WTC11 (cell line): ENCODE measurements at regions not wholly inside any gene's neighbourhood (a gene's known extent, or its start where the extent isn't known, plus 50 kb on each side); places are given as distances from the start of the nearest gene placed in this dataset.

Source experiments
- ATAC-seq: fragments of 200-7000 bp; cut with Tn5 transposase; 2 replicates; pipeline ENCODE4 v1.10.0; 2021; ENCODE audit warnings: mild to moderate bottlenecking, moderate library complexity
- CTCF ChIA-PET: fragments of 300-600 bp; sonication (Branson Sonifier 250); formaldehyde crosslinking; loops from one replicate; lab custom pipeline; 2021; ENCODE audit warnings: antibody characterized with exemption; lab: Charles Lee
- POLR2A ChIA-PET: fragments of 350-600 bp; sonication (Branson Sonifier 250); formaldehyde crosslinking; loops from one replicate; lab custom pipeline; 2021; ENCODE audit warnings: antibody characterized with exemption; lab: Charles Lee
- DNase-seq: peaks from one replicate; pipeline ENCODE4 v3.0.0; 2021; ENCODE audit warnings: low spot score
- H3K27ac Mint-ChIP-seq: 2 replicates; pipeline ENCODE4 v1.8.0; 2021; ENCODE audit warnings: mixed read lengths
- H3K27me3 Mint-ChIP-seq: 2 replicates; pipeline ENCODE4 v1.8.0; 2021; ENCODE audit warnings: low read depth, mild to moderate bottlenecking, moderate library complexity, mixed read lengths
- H3K36me3 Mint-ChIP-seq: 2 replicates; pipeline ENCODE4 v1.8.0; 2021; ENCODE audit warnings: mixed read lengths
- H3K4me1 Mint-ChIP-seq: 2 replicates; pipeline ENCODE4 v1.8.0; 2022; ENCODE audit warnings: mixed read lengths
- H3K4me3 Mint-ChIP-seq: 2 replicates; pipeline ENCODE4 v1.8.0; 2021; ENCODE audit warnings: mild to moderate bottlenecking, moderate library complexity, mixed read lengths
- H3K9me3 Mint-ChIP-seq: 2 replicates; pipeline ENCODE4 v1.8.0; 2021; ENCODE audit warnings: mixed read lengths
- ARID4B ChIP-seq: sonication (generic); formaldehyde crosslinking; IDR thresholded peaks from 2 replicates; pipeline ENCODE4 v1.8.0; 2023; ENCODE audit warnings: missing genetic modification reagents, mild to moderate bottlenecking, borderline replicate concordance
- ATF6 ChIP-seq: sonication (generic); formaldehyde crosslinking; IDR thresholded peaks from 2 replicates; pipeline ENCODE4 v1.8.1; 2023; ENCODE audit warnings: mild to moderate bottlenecking, missing genetic modification reagents
- ELF4 ChIP-seq: sonication (generic); formaldehyde crosslinking; IDR thresholded peaks from 2 replicates; pipeline ENCODE4 v1.8.1; 2022; ENCODE audit warnings: low read depth, mild to moderate bottlenecking, moderate library complexity, missing genetic modification reagents
- EMX1 ChIP-seq: fragments of 250-450 bp; sonication (Bioruptor Pico); IDR thresholded peaks from 2 replicates; pipeline ENCODE4 v1.8.0; 2021; ENCODE audit warnings: mild to moderate bottlenecking
- GABPB1 ChIP-seq: sonication (generic); formaldehyde crosslinking; IDR thresholded peaks from 2 replicates; pipeline ENCODE4 v1.8.1; 2023; ENCODE audit warnings: mild to moderate bottlenecking, missing genetic modification reagents
- GTF2I ChIP-seq: fragments of 250-450 bp; sonication (Bioruptor Pico); conservative IDR thresholded peaks from 2 replicates; pipeline ENCODE4 v1.4.0; 2021; ENCODE audit warnings: mild to moderate bottlenecking
- HMGXB4 ChIP-seq: sonication (generic); formaldehyde crosslinking; IDR thresholded peaks from 2 replicates; pipeline ENCODE4 v1.8.1; 2023; ENCODE audit warnings: mild to moderate bottlenecking, moderate library complexity, missing genetic modification reagents
- KAT7 ChIP-seq: sonication (generic); formaldehyde crosslinking; IDR thresholded peaks from 2 replicates; pipeline ENCODE4 v1.8.1; 2023; ENCODE audit warnings: missing genetic modification reagents, mild to moderate bottlenecking, borderline replicate concordance
- NFATC4 ChIP-seq: fragments of 250-450 bp; sonication (Bioruptor Pico); IDR thresholded peaks from 2 replicates; pipeline ENCODE4 v1.9.0; 2021; ENCODE audit warnings: mild to moderate bottlenecking
- SOX15 ChIP-seq: fragments of 250-450 bp; sonication (Bioruptor Pico); IDR thresholded peaks from 2 replicates; pipeline ENCODE4 v1.9.0; 2021; ENCODE audit warnings: mild to moderate bottlenecking
- ZBTB21 ChIP-seq: sonication (generic); formaldehyde crosslinking; IDR thresholded peaks from 2 replicates; pipeline ENCODE4 v1.8.1; 2023; ENCODE audit warnings: mild to moderate bottlenecking, missing genetic modification reagents, borderline replicate concordance
- ZNF263 ChIP-seq: sonication (generic); formaldehyde crosslinking; IDR thresholded peaks from 2 replicates; pipeline ENCODE4 v1.8.1; 2022; ENCODE audit warnings: low read depth, mild to moderate bottlenecking, moderate library complexity, missing genetic modification reagents
- TF ChIP-seq, protein P1 (sequence below): sonication (generic); formaldehyde crosslinking; IDR thresholded peaks from 2 replicates; pipeline ENCODE4 v1.8.1; 2023; ENCODE audit warnings: mild to moderate bottlenecking, missing genetic modification reagents
- TF ChIP-seq, protein P2 (sequence below): fragments of 250-450 bp; sonication (Bioruptor Pico); IDR thresholded peaks from 2 replicates; pipeline ENCODE4 v1.8.0; 2021; ENCODE audit warnings: mild to moderate bottlenecking

DNA sequence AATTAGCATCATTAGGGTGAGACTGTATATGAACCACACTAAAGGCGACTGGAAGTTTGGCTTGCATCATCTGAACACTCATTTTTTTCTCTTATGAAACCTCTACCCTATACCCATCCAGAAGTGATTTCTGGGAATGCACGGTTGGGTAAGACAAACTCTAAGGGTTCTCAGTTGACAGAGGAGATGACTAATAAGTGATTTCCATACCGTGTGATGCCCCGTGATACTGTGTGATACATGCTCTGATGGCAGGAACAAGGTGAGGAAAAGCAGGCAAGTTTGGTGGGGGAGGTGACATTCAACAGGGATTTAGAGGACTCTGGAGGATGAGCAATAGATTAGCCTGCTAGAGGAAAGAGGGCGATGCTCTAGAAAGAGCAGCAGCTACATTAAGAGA, 156.4 kb upstream of the CCL2 start:
- H3K4me1 Mint-ChIP-seq = peaks cover 22% of the 10 kb centered on the region
- TF ChIP-seq, protein P1, sequence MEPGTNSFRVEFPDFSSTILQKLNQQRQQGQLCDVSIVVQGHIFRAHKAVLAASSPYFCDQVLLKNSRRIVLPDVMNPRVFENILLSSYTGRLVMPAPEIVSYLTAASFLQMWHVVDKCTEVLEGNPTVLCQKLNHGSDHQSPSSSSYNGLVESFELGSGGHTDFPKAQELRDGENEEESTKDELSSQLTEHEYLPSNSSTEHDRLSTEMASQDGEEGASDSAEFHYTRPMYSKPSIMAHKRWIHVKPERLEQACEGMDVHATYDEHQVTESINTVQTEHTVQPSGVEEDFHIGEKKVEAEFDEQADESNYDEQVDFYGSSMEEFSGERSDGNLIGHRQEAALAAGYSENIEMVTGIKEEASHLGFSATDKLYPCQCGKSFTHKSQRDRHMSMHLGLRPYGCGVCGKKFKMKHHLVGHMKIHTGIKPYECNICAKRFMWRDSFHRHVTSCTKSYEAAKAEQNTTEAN (CRISPR knock-in tag) = no peak
- TF ChIP-seq NFATC4 (CRISPR knock-in tag) (no peak), HMGXB4 (CRISPR knock-in tag) (no peak), ARID4B (CRISPR knock-in tag) (no peak), ELF4 (no peak), ZBTB21 (CRISPR knock-in tag) (no peak), GTF2I (no peak), GABPB1 (CRISPR knock-in tag) (no peak)
- H3K9me3 Mint-ChIP-seq = peaks cover 14% of the 10 kb centered on the region
- DNase-seq = no peak
- ChIA-PET POLR2A (interaction anchor here (0.7 kb wide), 1 partner anchor 24 kb away, joined by 3 read pairs; no protein-coding TSS in a partner anchor), CTCF (no interaction called here)
- H3K4me3 Mint-ChIP-seq = no peak overlapping the region
- H3K27me3 Mint-ChIP-seq = no peaks in the 10 kb centered on the region
- ATAC-seq = no peak
- no peak overlapping the region for H3K27ac Mint-ChIP-seq
- H3K36me3 Mint-ChIP-seq = no peaks in the 10 kb centered on the region

DNA sequence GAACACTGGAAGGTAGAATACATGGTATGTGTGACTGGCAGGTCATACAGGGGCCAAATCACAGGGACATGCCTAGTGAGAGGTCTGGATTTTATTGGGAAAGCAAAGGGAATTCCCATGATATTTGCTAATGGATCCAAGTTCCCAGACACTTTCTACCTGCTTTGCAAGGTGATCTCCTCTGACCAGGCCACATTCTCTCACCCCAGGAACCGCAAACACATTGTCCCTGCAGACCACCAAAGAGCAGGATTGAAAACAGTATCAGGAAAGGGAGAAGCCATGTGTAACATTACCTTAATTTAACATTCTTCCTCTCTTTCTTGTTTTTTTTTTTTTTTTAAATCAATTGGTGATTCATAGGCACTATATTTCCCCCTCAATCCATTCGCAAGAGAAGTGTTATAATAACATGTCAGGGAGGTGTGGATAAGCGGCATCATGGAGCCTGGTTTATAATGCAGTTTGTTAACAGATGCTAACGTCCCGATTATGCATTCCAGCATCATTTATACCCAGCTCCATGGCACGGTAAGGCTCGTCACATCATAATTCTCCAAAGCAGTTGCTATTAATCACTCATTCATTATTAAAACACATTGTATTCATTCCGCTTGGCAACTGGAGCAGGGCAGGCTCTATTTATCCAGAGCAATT, 155.1 kb upstream of the CCL2 start:
- ChIA-PET POLR2A (no interaction called here), CTCF (no interaction called here)
- Mint-ChIP-seq H3K4me1 (peaks cover 22% of the 10 kb centered on the region), H3K36me3 (no peaks in the 10 kb centered on the region), H3K9me3 (peaks cover 11% of the 10 kb centered on the region), H3K27me3 (no peaks in the 10 kb centered on the region), H3K27ac (peak overlapping the region; percentile 67; the same call in 1 of the 2 replicates), H3K4me3 (no peak overlapping the region)
- TF ChIP-seq, protein P2, sequence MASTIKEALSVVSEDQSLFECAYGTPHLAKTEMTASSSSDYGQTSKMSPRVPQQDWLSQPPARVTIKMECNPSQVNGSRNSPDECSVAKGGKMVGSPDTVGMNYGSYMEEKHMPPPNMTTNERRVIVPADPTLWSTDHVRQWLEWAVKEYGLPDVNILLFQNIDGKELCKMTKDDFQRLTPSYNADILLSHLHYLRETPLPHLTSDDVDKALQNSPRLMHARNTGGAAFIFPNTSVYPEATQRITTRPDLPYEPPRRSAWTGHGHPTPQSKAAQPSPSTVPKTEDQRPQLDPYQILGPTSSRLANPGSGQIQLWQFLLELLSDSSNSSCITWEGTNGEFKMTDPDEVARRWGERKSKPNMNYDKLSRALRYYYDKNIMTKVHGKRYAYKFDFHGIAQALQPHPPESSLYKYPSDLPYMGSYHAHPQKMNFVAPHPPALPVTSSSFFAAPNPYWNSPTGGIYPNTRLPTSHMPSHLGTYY (CRISPR knock-in tag) = no peak
- TF ChIP-seq SOX15 (CRISPR knock-in tag) = no peak
- peak; percentile 65 for ATAC-seq
- DNase-seq = no peak

- ChIA-PET POLR2A (no interaction called here), CTCF (no interaction called here)
- DNase-seq (no peak), ATAC-seq (no peak)
- H3K27me3 Mint-ChIP-seq = no peaks in the 10 kb centered on the region
- TF ChIP-seq ATF6 (CRISPR knock-in tag) = no peak
- TF ChIP-seq EMX1 (CRISPR knock-in tag) = no peak
- no peak for TF ChIP-seq ZNF263 (CRISPR knock-in tag)
- TF ChIP-seq KAT7 (CRISPR knock-in tag) = no peak
- H3K36me3 Mint-ChIP-seq = no peaks in the 10 kb centered on the region
- H3K4me3 Mint-ChIP-seq = no peak overlapping the region
- H3K9me3 Mint-ChIP-seq = no peaks in the 10 kb centered on the region
- H3K4me1 Mint-ChIP-seq = 0 out of 2 replicates have a peak, but pooled peaks cover 9% of the 10 kb centered on the region
- H3K27ac Mint-ChIP-seq = no peak overlapping the region
Observed at GRCh38 chr17:34107019-34107418, 148.1 kb upstream of the CCL2 start.
